ENCODE measurements at regions not wholly inside any gene's neighbourhood (a gene's known extent, or its start where the extent isn't known, plus 50 kb on each side); places are given as distances from the start of the nearest gene placed in this dataset.

DNA sequence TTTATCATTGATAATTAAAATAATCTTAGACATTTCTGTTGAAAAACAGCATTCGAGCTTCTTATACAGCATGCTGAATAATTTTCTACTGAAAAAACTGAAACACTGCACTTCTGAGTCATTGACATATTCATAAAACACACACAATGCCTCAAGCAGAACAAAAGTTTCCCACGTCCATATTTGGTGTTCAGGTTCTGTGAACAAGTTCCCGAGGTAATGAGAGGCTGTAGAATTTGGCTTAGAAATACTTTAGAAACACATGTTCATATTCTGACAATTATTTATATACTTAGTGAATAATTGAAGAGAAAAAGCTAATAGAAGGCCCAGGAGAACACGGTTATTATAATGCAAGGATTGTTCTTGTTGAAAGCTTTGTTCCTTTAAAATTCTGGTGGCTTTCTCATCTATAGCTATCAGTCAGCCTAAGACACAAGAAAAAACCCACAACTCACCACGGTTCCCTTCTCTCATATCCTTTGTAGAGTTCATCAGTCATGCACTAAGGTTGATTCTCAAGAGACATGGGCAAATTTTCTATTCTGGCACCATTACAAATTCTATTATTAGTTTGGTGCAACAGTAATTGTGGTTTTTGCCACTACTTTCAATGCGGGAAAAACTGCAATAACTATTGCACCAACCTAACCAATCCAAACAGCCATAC is 194.4 kb downstream of the TMX3 start:
- DNase-seq = no peak

DNA sequence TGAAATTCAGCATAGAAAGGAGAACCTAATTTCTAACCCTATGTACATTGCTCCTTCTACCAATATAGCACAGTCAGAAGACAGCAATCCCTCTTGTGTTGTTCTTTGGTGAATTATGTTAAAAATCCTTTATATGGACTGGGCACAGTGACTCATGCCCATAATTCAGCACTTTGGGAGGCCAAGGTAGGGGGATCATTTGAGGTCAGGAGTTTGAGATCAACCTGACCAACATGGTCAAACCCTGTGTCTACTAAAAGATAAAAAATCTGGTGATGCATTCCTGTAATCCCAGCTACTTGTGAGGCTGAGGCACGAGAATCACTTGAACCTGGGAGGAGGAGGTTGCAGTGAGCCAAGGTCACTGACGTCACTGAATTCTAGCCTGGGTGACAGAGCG is 195.6 kb downstream of the TMX3 start:
- DNase-seq = no peak

DNA sequence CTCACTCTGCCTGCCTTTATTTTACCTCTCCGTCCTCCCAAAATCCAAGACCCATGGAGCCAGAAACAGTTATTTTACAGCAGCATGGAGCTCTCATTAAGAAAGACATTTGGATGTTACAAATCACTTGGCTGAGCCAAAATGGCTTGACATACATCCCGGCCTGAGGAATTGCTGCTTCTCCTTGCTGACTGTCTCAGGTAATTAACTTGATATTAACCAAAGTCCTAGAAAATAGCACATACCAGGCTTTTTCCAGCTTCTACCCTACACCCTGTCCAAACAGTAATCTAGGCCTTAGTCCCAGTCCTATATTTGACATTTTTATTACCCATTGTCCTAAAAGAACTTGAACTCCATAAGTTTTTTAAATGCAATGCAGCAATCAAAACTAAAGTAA is 205.0 kb downstream of the TMX3 start:
- DNase-seq = no peak

DNA sequence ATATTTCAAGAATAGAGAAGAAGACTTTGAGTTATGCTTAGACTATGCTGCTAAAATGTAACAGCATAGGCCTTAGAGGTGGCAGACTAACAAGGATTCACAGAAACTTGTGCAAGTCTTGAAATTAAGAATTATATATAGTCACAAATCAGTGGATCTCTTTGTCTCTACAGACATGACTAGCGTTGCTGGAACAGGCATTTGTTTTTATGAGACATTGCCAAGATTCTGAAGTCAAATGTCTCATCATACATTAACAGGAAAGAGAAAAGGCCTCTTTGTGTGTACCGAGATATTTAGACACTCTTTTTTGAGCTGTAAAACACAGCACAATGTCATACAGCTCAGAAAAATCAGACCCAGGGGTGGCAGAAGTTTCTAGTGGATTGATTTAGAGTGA is 207.1 kb downstream of the TMX3 start:
- no peak for DNase-seq

DNA sequence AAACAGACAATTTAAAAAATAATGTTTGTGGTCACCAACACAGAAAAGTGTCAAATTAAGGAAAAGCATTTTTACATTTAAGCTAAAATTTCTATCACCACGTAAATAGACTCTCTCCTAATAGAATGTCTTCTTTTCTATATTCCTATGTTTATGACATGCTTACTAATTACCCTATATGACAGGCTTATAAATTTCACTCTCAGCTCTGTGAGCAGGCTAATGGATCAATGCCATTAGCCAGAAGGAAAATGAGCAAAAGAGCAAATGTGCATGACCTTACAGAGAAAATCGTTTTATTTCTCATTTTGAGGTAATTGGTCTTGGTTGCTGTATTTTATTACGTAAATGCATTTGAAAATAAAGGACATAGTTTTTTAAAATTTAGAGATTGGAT is 209.7 kb downstream of the TMX3 start:
- DNase-seq = no peak

DNA sequence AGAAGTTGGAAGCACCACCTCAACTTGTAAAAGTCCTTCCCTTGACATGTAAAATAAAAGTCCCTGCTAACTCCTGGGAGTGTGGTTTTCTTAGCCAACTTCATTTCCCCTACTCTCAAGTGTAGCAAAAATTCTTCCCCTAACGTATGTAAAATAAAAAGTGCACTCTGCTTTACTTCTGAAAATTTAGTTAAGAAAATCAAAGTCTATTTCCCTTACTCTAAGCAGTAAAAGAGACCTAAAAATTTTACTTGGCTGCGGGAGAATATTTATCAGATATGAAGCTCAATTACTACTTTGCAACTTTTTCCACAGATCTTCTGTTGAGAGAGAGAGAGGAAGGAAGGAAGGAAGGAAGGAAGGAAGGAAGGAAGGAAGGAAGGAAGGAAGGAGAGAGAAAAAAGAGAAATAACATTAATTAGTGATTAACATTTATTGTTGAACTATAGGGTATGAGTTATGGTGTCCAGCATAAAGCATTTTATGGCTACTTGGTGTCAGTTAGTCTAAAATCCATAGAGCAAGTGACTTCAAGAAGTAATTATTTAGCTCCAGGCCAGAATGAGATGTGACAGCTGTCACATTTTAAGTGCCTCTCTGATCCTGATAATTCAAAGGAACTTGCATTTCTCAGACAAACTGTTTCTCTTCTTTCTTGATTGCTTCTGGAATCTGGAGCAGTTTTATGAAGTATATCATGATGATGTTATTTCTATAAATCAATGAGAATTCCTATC is 210.3 kb downstream of the TMX3 start:
- DNase-seq = no peak

DNA sequence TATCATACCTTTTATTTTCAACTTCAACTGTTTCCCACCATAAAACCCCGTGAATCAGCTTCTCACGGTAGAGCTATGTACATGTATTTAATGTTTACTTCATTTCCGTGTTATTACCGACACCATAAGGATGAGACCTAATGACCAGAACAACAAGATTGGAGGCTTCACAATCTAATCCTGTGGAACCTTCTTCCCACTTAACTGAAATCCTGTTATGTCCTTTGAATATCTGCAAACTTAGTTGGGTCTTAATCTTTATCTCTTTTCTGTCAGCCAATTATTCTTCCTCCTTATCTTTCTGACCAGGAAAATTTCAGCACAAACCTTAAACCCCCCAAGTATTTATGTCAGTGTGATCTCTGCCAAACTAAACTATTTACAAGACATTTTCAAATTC is 214.4 kb downstream of the TMX3 start:
- DNase-seq = no peak

DNA sequence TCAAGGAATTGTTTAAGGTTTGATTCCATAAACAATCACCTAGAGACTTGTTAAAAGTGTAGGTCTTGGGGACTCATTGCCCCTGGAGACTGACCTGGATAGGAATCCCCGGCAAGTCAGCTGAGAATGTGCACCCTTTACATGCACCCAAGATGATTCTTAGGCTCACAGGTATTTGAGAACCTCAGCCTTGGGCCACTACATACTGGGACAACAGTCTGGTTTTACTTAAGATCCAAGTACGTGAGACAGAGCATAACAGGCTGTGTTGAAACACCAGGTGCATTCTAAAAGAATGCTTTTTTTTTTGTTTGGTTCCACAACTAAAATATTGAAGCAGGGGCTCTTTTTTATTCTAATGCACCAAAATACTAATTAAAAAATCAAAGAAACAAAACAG is 215.8 kb downstream of the TMX3 start:
- no peak for DNase-seq

DNA sequence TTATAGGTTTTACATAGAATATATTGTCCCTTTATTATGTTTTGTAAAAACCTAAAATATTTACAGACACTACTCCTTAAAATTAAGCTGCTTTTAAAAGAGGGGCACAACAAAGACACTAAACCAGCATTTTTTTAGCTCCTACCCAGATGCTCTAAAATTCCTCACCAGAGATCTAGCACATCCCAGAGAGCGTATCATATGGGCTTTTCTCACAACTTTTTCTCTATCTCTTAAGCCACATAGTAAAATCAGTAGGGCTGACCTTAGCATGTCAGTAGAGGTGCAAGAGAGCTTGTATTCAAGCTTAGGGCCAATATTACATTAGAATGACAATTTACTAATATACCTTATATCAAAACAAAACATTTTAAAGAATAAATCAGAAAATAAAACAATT is 216.3 kb downstream of the TMX3 start:
- DNase-seq = no peak

DNA sequence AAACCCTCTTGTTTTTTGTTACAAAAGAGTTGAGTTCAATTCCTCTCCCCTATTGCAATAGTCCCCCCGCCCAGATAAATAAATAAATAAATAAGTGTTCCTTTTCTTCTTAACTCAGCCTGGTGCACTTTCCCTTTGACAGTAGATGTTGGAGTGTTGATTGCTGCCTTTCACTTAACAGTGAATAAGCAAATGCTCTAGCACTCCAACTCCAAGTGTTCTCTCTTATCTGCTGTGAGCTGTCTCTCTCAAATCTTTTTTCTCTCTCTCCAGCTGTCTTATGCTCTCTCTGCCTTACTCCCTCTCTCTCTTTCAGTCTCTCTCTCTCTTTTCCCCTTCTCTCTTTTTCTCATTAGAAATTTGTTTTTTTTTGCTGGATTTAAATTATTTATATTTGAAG is 216.7 kb downstream of the TMX3 start:
- no peak for DNase-seq

DNA sequence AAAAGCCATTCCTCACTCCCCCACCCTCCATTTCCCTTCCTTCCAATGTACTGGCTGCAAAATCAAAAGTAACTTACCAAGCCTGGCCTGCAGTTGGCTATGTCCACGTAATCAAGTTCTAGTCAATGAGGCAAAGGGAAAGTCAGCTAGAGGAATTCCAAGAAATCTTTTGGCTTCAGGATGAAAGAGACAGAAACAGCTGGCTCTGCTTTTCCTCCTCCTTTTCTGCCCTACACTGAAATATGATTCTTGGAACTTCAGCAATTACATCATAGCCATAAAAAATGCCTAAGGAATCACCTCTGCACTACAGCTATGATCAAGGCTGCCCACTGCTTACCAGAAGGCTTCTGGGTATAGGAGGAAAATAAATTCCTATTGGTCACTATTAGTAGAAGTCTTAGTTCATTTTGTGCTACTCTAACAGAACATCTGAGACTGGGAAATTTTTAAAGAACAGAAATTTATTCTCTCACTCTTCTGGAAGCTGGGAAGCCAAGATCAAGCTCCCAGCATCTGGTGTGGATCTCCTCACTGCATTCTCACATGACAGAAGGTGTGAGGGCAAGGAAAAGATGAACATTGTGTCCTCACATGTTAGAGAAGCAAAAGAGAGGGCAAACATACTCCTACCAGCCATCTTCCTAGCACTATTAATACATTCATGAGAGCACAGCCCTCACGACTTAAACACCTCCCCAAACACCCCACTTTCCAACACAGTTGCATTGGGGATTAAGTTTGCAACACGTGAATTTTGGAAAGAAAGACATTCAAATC is 219.9 kb downstream of the TMX3 start:
- DNase-seq = no peak

DNA sequence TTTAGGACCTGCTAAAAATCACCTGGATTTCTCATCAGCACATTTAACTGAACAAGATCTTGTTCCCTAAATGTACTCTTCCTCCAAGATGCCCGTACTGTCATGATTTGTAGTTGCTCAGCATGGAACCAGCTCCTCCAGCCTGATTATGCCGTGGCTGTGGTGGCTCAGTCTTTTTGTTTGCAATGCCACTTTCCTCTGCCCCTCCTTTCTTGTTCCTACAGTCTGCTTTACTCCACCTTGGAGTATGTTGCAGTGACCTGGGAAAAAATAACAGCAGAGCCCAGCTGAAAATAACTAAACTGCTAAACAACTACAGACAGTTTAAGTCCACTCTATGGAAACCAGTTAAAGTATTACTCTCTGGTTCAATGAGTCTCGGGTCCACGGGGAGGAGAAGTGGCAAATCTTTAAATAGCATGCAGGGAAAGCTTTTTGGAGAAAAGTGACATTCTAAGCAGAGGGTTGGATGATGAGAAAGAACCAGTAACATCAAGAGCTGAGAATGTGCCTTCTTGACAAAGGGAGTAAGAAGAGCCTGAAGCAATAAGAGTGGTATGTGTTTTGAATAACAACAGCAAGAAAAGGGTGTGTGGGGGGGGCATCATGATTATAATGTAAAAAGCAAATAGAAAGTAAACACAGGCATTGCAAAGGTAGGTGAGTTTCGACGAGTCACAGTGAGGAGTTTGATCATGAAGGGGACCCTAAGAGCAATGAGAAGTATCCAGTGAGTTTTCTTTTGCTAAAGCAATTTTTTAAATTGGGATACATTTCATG is 225.7 kb downstream of the TMX3 start:
- DNase-seq = no peak

DNA sequence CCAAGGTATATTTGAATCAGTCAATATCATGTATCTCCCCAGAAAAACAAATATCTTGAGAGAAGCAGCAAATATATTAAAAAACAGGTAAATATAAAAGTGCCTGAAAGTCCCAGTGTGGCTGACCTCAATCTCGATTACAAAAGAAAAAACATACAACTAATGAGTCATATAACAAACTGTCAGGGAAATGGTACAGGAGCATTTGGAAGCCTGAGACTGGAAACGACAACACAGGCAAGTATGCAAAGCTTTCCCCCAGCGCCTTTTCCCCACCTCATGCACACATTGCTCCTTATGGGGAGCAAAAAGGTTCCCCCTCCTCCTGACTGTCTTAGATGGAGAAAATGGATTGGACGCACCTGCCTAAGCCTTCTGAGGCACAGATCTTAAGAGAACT is 230.7 kb downstream of the TMX3 start:
- DNase-seq = no peak

DNA sequence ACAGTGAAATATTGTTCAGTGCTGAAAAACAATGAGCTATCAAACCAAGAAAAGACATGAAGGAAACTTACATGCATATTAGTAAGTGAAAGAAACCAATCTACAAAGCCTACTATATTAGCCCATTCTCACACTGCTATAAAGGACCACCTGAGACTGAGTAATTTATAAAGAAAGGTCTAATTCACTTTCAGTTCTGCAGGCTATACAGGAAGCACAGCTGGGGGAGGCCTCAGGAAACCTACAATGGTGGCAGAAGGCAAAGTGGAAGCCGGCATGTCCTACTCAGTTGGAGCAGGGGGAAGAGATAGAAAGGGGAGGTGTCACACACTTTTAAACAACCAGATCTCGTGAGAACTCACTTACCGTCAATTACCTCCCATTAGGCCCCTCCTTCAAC is 232.1 kb downstream of the TMX3 start:
- DNase-seq = no peak

DNA sequence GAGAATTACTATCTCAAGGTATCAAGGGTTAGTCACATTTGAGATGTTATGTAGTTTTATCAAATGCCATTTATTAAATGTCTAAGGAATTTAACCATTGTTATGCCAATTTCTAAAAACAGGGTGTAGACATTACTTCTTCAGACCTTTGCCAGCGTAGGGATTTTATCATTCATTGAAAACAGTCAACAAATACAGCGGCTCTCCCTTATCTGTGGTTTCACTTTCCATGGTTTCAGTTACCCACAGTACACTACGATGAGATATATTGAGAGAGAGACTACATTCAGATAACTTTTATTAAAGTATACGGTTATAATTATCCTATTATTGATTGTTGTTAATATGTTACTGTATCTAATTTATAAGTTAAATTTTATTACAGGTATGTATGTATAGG is 234.7 kb downstream of the TMX3 start:
- DNase-seq = no peak

DNA sequence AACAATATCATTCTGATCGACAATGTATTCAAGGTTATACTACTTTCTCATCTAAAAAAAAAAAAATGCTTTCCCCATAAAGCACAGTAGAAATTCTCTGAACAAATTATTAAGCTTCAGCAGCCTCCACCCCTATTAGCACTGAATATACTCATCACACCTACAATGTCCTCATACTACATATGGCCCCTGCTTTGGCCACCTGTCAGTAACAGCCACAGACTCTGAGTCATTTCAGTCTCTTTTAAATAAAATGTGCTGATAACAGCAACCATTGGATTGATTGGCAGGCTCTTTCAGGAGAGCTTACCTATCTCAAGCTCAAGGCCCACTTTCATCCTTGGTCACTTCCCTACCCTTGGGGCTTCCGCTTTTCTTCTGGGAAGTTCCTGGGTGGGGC is 236.7 kb downstream of the TMX3 start:
- no peak for DNase-seq

DNA sequence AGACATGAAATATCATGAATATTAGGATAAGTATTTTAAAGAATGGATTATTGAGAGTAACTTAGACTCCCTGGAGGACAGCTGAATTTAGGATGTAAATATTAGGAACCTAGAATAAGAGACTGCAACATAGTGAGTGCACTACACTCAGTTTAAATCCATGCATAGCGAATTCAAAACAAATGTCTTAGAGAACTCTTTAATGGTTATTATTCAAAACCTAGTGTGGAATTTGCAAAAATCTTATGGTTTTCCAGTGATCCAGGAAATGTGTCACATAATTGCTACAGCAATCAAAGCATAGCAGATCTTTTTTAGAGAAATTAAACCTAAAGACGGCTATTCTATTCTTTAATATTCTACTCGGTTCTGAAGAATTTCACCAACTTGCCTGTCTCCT is 239.0 kb downstream of the TMX3 start:
- DNase-seq = no peak

DNA sequence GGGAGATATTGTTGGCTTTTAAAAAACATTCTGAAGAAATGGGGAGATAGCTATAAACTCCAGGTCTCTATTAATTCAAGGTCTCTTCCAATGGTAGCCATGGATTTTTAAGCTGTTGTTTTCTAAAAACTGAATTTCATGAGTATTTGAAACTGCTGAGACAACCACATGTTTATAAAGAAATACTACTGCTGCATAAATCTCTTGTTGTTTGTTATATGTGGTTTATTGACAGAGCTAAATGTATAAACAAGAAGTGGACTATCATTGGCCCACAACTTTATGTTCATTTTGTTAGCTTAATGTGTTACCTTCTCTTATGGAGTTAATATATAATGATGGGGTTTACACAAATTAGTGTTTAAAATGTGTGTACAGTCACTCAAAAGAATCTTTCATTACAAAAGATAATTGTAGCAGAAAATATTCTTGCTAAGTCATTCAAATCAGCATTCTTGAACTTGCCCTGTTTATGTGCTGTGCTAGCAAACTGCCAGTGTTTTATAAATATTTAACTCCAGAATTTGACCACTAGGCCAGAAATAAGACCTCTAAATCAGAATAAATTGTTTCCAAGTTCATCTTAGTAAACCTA is 242.1 kb downstream of the TMX3 start:
- no peak for DNase-seq

DNA sequence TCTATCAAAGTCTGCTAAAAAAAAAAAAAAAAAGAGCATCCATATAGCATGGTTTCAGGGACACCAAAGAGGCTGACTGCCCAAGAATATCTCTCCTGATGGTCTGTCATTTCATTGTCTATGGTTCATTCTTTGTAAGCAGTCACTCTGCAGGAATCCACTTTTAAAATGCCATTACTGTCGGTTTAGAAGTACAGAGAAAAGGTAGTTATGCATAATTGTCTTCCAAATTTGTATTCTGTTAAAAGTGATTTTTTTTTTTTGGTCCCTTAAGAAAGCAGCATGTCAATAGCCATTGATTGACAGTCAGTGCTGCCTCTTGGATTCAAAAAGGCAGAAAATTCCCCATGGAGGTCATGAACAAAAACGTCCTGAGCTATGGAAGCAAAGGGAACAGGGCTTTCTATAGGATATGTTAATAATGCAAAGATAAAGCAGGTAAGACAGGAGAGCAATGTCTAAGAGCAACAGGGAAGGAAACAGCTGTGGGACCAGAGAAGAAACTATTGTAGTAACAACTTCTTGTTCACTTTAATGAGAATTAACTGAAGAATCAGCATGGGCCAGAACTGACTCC is 245.8 kb downstream of the TMX3 start:
- no peak for DNase-seq

DNA sequence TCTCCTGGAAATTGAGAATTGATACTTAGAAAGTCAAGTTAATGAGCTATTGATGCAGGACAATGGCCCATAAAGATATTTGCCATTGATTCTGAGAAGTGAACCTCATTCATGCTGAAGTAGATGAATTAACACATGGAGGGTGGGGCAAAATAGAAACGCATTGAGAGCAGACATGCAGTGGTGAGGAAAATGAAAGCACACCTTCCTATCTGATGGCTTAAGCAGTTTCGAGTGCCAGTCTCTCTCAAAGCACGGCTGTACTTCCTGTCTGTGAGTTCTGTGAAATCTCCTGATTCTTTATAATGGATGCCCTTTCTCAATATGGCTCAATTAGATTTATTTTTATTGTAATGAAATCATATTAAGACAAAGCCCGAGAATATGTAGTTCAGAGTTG is 247.0 kb downstream of the TMX3 start:
- peak; percentile 88 for DNase-seq

DNA sequence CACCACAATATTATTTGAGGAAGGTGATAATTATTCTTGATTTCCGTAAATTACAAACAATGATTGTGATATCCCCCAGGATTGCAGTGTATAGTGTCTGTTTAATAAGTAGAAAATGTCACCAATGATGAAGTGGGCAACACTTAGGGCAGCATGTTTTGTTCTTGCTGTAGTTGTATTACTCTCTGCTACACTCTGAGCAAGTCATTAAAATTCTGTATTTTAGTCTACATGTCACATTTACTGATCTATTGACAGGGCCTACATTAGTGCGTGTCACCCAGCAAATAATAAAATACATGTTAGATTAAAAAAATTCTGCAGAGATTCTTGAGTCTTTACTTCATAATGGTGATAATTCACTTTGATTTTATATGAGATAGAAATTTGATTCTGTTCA is 247.6 kb downstream of the TMX3 start:
- DNase-seq = no peak

DNA sequence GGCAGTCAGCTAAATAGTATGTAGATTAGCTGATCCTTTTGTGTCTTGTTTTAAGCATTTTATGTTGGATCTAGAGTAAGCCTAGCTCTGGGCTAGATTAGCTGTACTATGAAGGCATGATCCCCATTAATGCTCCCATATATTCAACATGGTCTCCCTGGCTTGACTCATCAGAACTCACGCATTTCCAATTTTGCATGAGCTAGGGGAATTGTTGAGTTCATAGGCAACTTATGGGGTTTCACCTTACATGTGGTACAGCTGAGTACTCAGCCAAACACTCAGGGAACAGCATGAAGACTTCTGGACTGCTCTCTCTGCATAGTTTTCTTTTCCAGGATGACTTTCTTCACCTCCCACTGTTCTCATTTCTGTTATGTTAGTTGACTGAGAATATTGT is 248.2 kb downstream of the TMX3 start:
- no peak for DNase-seq

DNA sequence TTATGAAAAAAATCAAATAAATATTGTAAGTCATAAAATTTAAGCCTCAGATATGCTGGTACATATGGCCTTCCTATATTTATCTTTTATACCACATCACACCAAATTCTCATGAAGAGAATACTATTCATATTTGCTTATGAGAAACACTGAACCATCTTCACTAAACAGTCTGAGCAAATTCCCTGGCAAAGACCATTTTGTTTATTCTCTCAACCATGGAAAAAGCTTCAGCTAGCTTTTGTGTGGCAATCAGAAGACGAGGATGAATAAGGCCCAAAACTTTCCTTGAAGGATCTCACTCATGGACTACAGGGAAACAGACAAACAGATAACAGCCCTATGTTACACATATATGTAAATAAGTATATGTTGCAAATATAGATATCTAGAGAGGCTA is 252.1 kb downstream of the TMX3 start:
- no peak for DNase-seq
